GM20000 (cell line): ENCODE measurements at regions not wholly inside any gene's neighbourhood (a gene's known extent, or its start where the extent isn't known, plus 50 kb on each side); places are given as distances from the start of the nearest gene placed in this dataset.
"Not testable (repeated sequence)": the region's sequence is repeated elsewhere in the genome, so short reads cannot be mapped to it uniquely, and the experiment has no call there.

Experiments
- DNase-seq: peaks from one replicate; pipeline ENCODE4 v3.0.0; 2012; ENCODE audit warnings: low spot score
- CTCF ChIP-seq: IDR thresholded peaks from 2 replicates; pipeline ENCODE4 v1.5.1; 2012; ENCODE audit warnings: mild to moderate bottlenecking, control low read depth; ENCODE audit errors: extremely low read depth, missing control alignments

- no peak for DNase-seq
- TF ChIP-seq CTCF, result no peak
Measured at GRCh38 chr6:93675856-93676417, 256.6 kb upstream of the EPHA7 start.

- TF ChIP-seq CTCF, result no peak
- DNase-seq, result no peak
Measured at GRCh38 chr6:93663111-93663510, 243.8 kb upstream of the EPHA7 start.

- TF ChIP-seq CTCF, result no peak
Measured at GRCh38 chr6:93654548-93654947, 235.2 kb upstream of the EPHA7 start.

GRCh38 chr6:93644611-93645010, 225.3 kb upstream of the EPHA7 start:
- no peak for TF ChIP-seq CTCF
- no peak for DNase-seq

More at GRCh38 chr6:93654548-93654947, 235.2 kb upstream of the EPHA7 start:
- no peak for DNase-seq

- TF ChIP-seq CTCF, result no peak
- no peak for DNase-seq
Measured at GRCh38 chr6:93639126-93639525, 219.8 kb upstream of the EPHA7 start.

- not testable (repeated sequence) for DNase-seq
Measured at GRCh38 chr6:93636987-93637664, 217.8 kb upstream of the EPHA7 start.

- no peak for TF ChIP-seq CTCF
- DNase-seq, result no peak
Measured at GRCh38 chr6:93624408-93624807, 205.0 kb upstream of the EPHA7 start.

- DNase-seq, result no peak
- no peak for TF ChIP-seq CTCF
Measured at GRCh38 chr6:93621442-93621841, 202.1 kb upstream of the EPHA7 start.
